K562 (cell line): ENCODE measurements at regions not wholly inside any gene's neighbourhood (a gene's known extent, or its start where the extent isn't known, plus 50 kb on each side); places are given as distances from the start of the nearest gene placed in this dataset.

Experiments
- ATAC-seq: fragments of 200-7000 bp; cut with Tn5 transposase; 3 replicates; pipeline ENCODE4 v1.9.1; 2020; ENCODE audit warnings: moderate library complexity
- BruUV-seq: library from RNA; stranded (reverse); fragments of 400-500 nt; replicated peaks from 2 replicates; lab custom pipeline; 2021; lab: Mats Ljungman, UMichigan
- CTCF ChIA-PET: fragments of 300-600 bp; formaldehyde crosslinking; extraction: SDS; loops from one replicate; lab custom pipeline; 2021; ENCODE audit warnings: low intra/inter-chr PET ratio; lab: Yijun Ruan, JAX
- POLR2A ChIA-PET: fragments of 300-600, 350-650 bp; sonication (Branson Sonifier 250); formaldehyde crosslinking; extraction: SDS; loops from one replicate; lab custom pipeline; 2021; ENCODE audit warnings: antibody characterized with exemption, inconsistent platforms; lab: Yijun Ruan, JAX
- DNase-seq, 4 experiments: peaks; one replicate each; pipeline versions ENCODE4 v3.0.0 to v3.0.0-alpha.2; 2011 to 2018; ENCODE audit warnings: low spot score in 3 of 4, mixed read lengths in 3 of 4; ENCODE audit errors: extremely low read depth in 1 of 4
- FAIRE-seq: peaks from 2 replicates; lab custom pipeline; 2011; peaks lifted over from hg19 to GRCh38; lab: Jason Lieb, UNC
- H2AFZ ChIP-seq: 2 replicates; pipeline ENCODE4 v1.6.0; 2011; ENCODE audit warnings: low read depth, low read length, control low read depth, inconsistent platforms
- H3K27ac ChIP-seq: fragments of 200-600 bp; 3 replicates; pipeline ENCODE4 v1.8.0; 2011; ENCODE audit warnings: low read depth, mild to moderate bottlenecking, control low read depth, inconsistent platforms, low read length, moderate library complexity, mixed read lengths; ENCODE audit errors: extremely low read depth
- H3K27me3 ChIP-seq, 2 experiments: fragments of 300-600 bp in 1 of 2; 2 replicates in 1 of 2; 3 replicates in 1 of 2; pipeline versions ENCODE4 v1.6.0 to v1.8.0; 2011; ENCODE audit warnings: inconsistent platforms in 2 of 2, low read length in 2 of 2, mild to moderate bottlenecking in 1 of 2, mixed read lengths in 1 of 2, moderate library complexity in 1 of 2; ENCODE audit not compliant: control insufficient read depth in 2 of 2, insufficient read depth in 2 of 2
- H3K36me3 ChIP-seq: fragments of 300-600 bp; 3 replicates; pipeline ENCODE4 v1.8.0; 2011; ENCODE audit warnings: mild to moderate bottlenecking, low read length, inconsistent platforms; ENCODE audit not compliant: control insufficient read depth, insufficient read depth
- H3K4me1 ChIP-seq, 2 experiments: fragments of 200-600 bp in 1 of 2; replicated peaks in 1 of 2; 2 replicates in 1 of 2; 3 replicates in 1 of 2; pipeline versions ENCODE4 v1.5.1 to v1.8.0; 2011; ENCODE audit warnings: inconsistent platforms in 2 of 2, low read length in 2 of 2, mild to moderate bottlenecking in 1 of 2, mixed read lengths in 1 of 2, moderate library complexity in 1 of 2; ENCODE audit not compliant: control insufficient read depth in 2 of 2, insufficient read depth in 2 of 2
- H3K4me2 ChIP-seq: 2 replicates; pipeline ENCODE4 v1.6.1; 2011; ENCODE audit warnings: low read length, control low read depth, inconsistent platforms, mixed read lengths; ENCODE audit not compliant: insufficient read depth
- H3K4me3 ChIP-seq: fragments of 200-600 bp; sonication (generic), shearing (Covaris generic); 2 replicates; pipeline ENCODE4 v1.5.1; 2016; ENCODE audit warnings: control low read depth, inconsistent platforms
- H3K79me2 ChIP-seq: fragments of 200-600 bp; 3 replicates; pipeline ENCODE4 v1.8.0; 2011; ENCODE audit warnings: low read length, inconsistent platforms; ENCODE audit not compliant: control insufficient read depth, insufficient read depth
- H3K9ac ChIP-seq, 2 experiments: 2 replicates each; pipeline versions ENCODE4 v1.6.0 to v1.6.1; 2011; ENCODE audit warnings: low read depth in 2 of 2, low read length in 2 of 2, control low read depth in 1 of 2, inconsistent platforms in 1 of 2, mild to moderate bottlenecking in 1 of 2, mixed read lengths in 1 of 2; ENCODE audit not compliant: insufficient read depth in 1 of 2
- H3K9me1 ChIP-seq: one replicate; pipeline ENCODE4 v1.6.0; 2011; ENCODE audit warnings: inconsistent platforms, mild to moderate bottlenecking, low read length, moderate library complexity; ENCODE audit not compliant: control insufficient read depth, insufficient read depth
- H3K9me3 ChIP-seq: replicated peaks from 2 replicates; pipeline ENCODE4 v1.5.1; 2011; ENCODE audit warnings: low read depth, low read length, inconsistent platforms; ENCODE audit not compliant: control insufficient read depth, insufficient read depth
- H4K20me1 ChIP-seq: replicated peaks from 2 replicates; pipeline ENCODE4 v1.6.1; 2011; ENCODE audit warnings: low read length, inconsistent platforms, mixed read lengths; ENCODE audit not compliant: control insufficient read depth, insufficient read depth
- BCOR ChIP-seq: fragments of 450-650 bp; IDR thresholded peaks from 2 replicates; pipeline ENCODE4 v1.6.1; 2016
- E2F8 ChIP-seq: fragments of 450-650 bp; IDR thresholded peaks from 2 replicates; pipeline ENCODE4 v1.7.1; 2018; ENCODE audit warnings: mild to moderate bottlenecking, low read depth; ENCODE audit not compliant: partially characterized antibody
- ILF3 ChIP-seq: fragments of 450-650 bp; IDR thresholded peaks from 2 replicates; pipeline ENCODE4 v1.6.1; 2018; ENCODE audit warnings: antibody characterized with exemption, mild to moderate bottlenecking, moderate library complexity, borderline replicate concordance
- RFX7 ChIP-seq: fragments of 250-450 bp; sonication (Bioruptor Pico); IDR thresholded peaks from 2 replicates; pipeline ENCODE4 v1.5.1; 2021; ENCODE audit warnings: mild to moderate bottlenecking
- SLC30A9 ChIP-seq: fragments of 250-450 bp; sonication (Bioruptor Pico); IDR thresholded peaks from 2 replicates; pipeline ENCODE4 v1.8.0; 2022; ENCODE audit warnings: mild to moderate bottlenecking, moderate library complexity
- TOE1 ChIP-seq, 2 experiments: fragments of 450-650 bp in 1 of 2; sonication (generic) in 1 of 2; formaldehyde crosslinking in 1 of 2; IDR thresholded peaks; 2 replicates each; pipeline versions ENCODE4 v1.7.1 to v1.8.0; 2016 to 2022; ENCODE audit warnings: borderline replicate concordance in 2 of 2, mild to moderate bottlenecking in 2 of 2, antibody characterized with exemption in 1 of 2, inconsistent platforms in 1 of 2, low read depth in 1 of 2, missing genetic modification reagents in 1 of 2, moderate library complexity in 1 of 2
- U2AF2 ChIP-seq: fragments of 200-400 bp; formaldehyde crosslinking; optimal IDR thresholded peaks from 2 replicates; pipeline ENCODE3; 2017; ENCODE audit warnings: low read depth, mild to moderate bottlenecking, low read length
- VEZF1 ChIP-seq: fragments of 200-800 bp; sonication (Bioruptor generic); IDR thresholded peaks from 2 replicates; pipeline ENCODE4 v1.6.1; 2017; ENCODE audit warnings: missing genetic modification characterization, missing compliant biosample characterization
- ZKSCAN3 ChIP-seq: fragments of 250-450 bp; sonication (Bioruptor Pico); IDR thresholded peaks from 2 replicates; pipeline ENCODE4 v1.4.0; 2020
- ZMIZ1 ChIP-seq, 2 experiments: fragments of 150-350 bp in 1 of 2; IDR thresholded peaks; 2 replicates each; pipeline ENCODE4 v1.6.1; 2012 to 2016; ENCODE audit warnings: low read depth in 2 of 2, low read length in 2 of 2, mild to moderate bottlenecking in 1 of 2, moderate library complexity in 1 of 2
- ZNF324 ChIP-seq: fragments of 250-450 bp; sonication (Bioruptor Pico); IDR thresholded peaks from 2 replicates; pipeline ENCODE4 v1.4.0; 2020; ENCODE audit warnings: mild to moderate bottlenecking
- ZNF395 ChIP-seq: fragments of 200-800 bp; sonication (Bioruptor generic); IDR thresholded peaks from 2 replicates; pipeline ENCODE4 v1.6.1; 2017; ENCODE audit warnings: missing genetic modification characterization, missing compliant biosample characterization
- WGBS: fragments of 100-300 bp; shearing (Covaris generic); methylation state at CpG from one replicate; pipeline ENCODE4 v1.1.6; 2016; ENCODE audit warnings: low coverage, mixed read lengths; ENCODE audit not compliant: insufficient coverage; ENCODE audit errors: missing lambda C conversion rate; 5-methylcytosine and 5-hydroxymethylcytosine counted together
- in situ Hi-C: fragments of 300-500 bp; cut with MboI; formaldehyde crosslinking; loops from 4 replicates; pipeline ENCODE4 v1.15.0; 2018; ENCODE audit warnings: inconsistent platforms, mixed read lengths
- intact Hi-C: fragments of 100-400 bp; cut with micrococcal nuclease; formaldehyde crosslinking; loops from 2 replicates; pipeline ENCODE4 v1.14.2; 2022

GRCh38 chr19:20453425-20453935, 112.1 kb downstream of the ZNF737 start:
- BruUV-seq, result no TSS peak
- H3K79me2 ChIP-seq, result no peaks in the 10 kb centered on the region
- ATAC-seq (no peak), DNase-seq (no peak), FAIRE-seq (no peak)
- CTCF ChIA-PET, result no interaction called here
- no peaks in the 10 kb centered on the region for H3K4me1 ChIP-seq
- in situ Hi-C loops (no loop called here), intact Hi-C loops (no loop called here)
- H3K36me3 ChIP-seq, result no peaks in the 10 kb centered on the region
- H3K9ac ChIP-seq, result no peak overlapping the region
- no peak for TF ChIP-seq SLC30A9 (CRISPR knock-in tag)
- no peak for TF ChIP-seq E2F8
- TF ChIP-seq TOE1 (IDR thresholded peaks at IDR 0.05; ENCODE audit: borderline replicate concordance), result no peak
- no peak for TF ChIP-seq TOE1 (CRISPR knock-in tag; IDR thresholded peaks at IDR 0.05; ENCODE audit: borderline replicate concordance, low read depth)
- no peak for TF ChIP-seq BCOR
- TF ChIP-seq ZNF324 (CRISPR knock-in tag), result no peak
- TF ChIP-seq ZMIZ1 (IDR thresholded peaks at IDR 0.05; ENCODE audit: low read depth in 2 of 2, low read length in 2 of 2), result no peak
- TF ChIP-seq U2AF2, result no peak
- no peak for TF ChIP-seq ZNF395 (CRISPR knock-in tag)
- TF ChIP-seq ZKSCAN3 (CRISPR knock-in tag), result no peak
- TF ChIP-seq RFX7 (CRISPR knock-in tag), result no peak
- no peak for TF ChIP-seq VEZF1 (CRISPR knock-in tag)
- no peak for TF ChIP-seq ILF3
- H3K27ac ChIP-seq, result no peak overlapping the region
- POLR2A ChIA-PET, result no interaction called here
- H4K20me1 ChIP-seq, result no peaks in the 10 kb centered on the region
- no peak overlapping the region for H2AFZ ChIP-seq
- no peaks in the 10 kb centered on the region for H3K9me3 ChIP-seq
- no peaks in the 10 kb centered on the region for H3K27me3 ChIP-seq
- no peak overlapping the region for H3K4me3 ChIP-seq
- no peaks in the 10 kb centered on the region for H3K9me1 ChIP-seq
- no peak overlapping the region for H3K4me2 ChIP-seq
- WGBS, result 0% methylated on average over 2 of the region's 2 CpGs
